ENCODE measurements at regions not wholly inside any gene's neighbourhood (a gene's known extent, or its start where the extent isn't known, plus 50 kb on each side); places are given as distances from the start of the nearest gene placed in this dataset.

DNA sequence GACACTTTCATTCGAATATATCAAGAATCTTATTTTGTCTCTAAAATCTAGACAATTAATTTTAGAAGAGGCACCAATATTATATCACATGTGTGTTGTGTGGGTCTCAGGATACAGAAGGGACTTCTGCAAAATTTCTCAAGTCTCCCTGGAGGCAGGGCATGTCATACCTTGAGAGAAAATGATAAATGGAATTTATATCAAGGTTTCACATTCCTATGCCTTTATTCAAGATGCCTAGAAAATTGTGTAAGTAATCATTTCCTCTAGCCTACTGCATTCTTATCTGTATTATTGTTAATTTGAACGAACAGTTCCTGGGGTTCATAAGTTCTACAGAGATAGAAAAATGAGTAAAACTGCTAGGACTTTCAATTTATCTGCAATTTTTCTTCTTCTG is 1247.9 kb downstream of the GRIK2 start:
- TF ChIP-seq EZH2 (IDR thresholded peaks at IDR 0.05; ENCODE audit: borderline replicate concordance, low read depth, low read length, severe bottlenecking) (no peak), GATA2 (IDR thresholded peaks at IDR 0.05; ENCODE audit: insufficient read depth, insufficient read length, low read depth, low read length) (no peak), POLR2A (IDR thresholded peaks at IDR 0.05; ENCODE audit: low read depth, low read length) (no peak)
- Histone ChIP-seq H4K20me1 (replicated peaks; ENCODE audit: control insufficient read depth, extremely low read depth, insufficient read depth, low read length) (no peaks in the 10 kb centered on the region), H3K4me2 (ENCODE audit: insufficient read depth, low read length) (no peak overlapping the region), H3K36me3 (ENCODE audit: control insufficient read depth in 2 of 2, extremely low read depth in 1 of 2, insufficient read depth in 2 of 2, low read length in 2 of 2) (no peaks in the 10 kb centered on the region), H3K9me1 (replicated peaks; ENCODE audit: control insufficient read depth, extremely low read depth, insufficient read depth, low read length) (no peaks in the 10 kb centered on the region), H3K27ac (ENCODE audit: insufficient read depth, low read depth, low read length) (no peak overlapping the region), H3K9me3 (replicated peaks; ENCODE audit: control insufficient read depth, insufficient read depth, low read length) (no peaks in the 10 kb centered on the region), H3K4me1 (ENCODE audit: control insufficient read depth, extremely low read depth, insufficient read depth, low read length) (no peaks in the 10 kb centered on the region), H3K4me3 (replicated peaks in 1 of 3; ENCODE audit: insufficient read depth in 1 of 3, low read depth in 1 of 3, low read length in 3 of 3) (no peak overlapping the region), H3K9ac (replicated peaks; ENCODE audit: extremely low read depth, insufficient read depth, low read length) (no peak overlapping the region), H3K27me3 (ENCODE audit: control insufficient read depth in 2 of 2, insufficient read depth in 2 of 2, low read length in 2 of 2) (no peaks in the 10 kb centered on the region), H3K79me2 (ENCODE audit: control insufficient read depth, insufficient read depth, low read length) (no peaks in the 10 kb centered on the region), H2AFZ (ENCODE audit: low read depth, low read length) (no peak overlapping the region)
- BruUV-seq (replicated peaks): no TSS peak
- DNase-seq (ENCODE audit: low read depth, low spot score): no peak
- ChIA-PET POLR2A (no interaction called here), CTCF (no interaction called here)
- dilution Hi-C loops (cut with MboI; ENCODE audit: extremely low pct_ligation_motif_present, low sequenced_read_pairs) (no loop called here), intact Hi-C loops (cut with micrococcal nuclease) (no loop called here)
- FAIRE-seq: no peak

DNA sequence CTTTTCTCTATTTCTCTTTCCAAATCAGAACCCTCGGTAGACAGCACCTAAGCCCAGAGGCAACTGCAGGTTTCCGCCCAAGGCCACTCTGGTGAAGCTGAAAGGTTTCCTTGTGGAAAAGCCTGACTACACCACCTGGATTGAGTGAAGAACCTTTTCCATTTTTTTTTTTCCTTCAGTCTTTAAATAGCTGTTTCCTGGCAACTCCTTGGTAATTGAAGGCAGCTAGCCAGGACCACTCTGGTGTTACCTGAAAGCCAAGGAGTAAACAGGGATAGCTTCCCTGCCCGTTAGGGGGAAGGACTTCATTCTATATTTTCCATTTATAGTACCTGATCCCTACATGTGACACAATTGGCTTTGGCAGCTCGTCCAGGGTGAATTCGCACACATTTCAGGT is 1238.4 kb downstream of the GRIK2 start:
- FAIRE-seq (no peak), DNase-seq (ENCODE audit: low read depth, low spot score) (no peak)
- no peaks in the 10 kb centered on the region for H3K36me3 ChIP-seq (ENCODE audit: control insufficient read depth in 2 of 2, extremely low read depth in 1 of 2, insufficient read depth in 2 of 2, low read length in 2 of 2)
- dilution Hi-C loops (cut with MboI; ENCODE audit: extremely low pct_ligation_motif_present, low sequenced_read_pairs): no loop called here
- H3K27me3 ChIP-seq (ENCODE audit: control insufficient read depth in 2 of 2, insufficient read depth in 2 of 2, low read length in 2 of 2): no peaks in the 10 kb centered on the region
- H3K4me1 ChIP-seq (ENCODE audit: control insufficient read depth, extremely low read depth, insufficient read depth, low read length): no peaks in the 10 kb centered on the region
- H3K4me2 ChIP-seq (ENCODE audit: insufficient read depth, low read length): no peak overlapping the region
- no peak overlapping the region for H3K4me3 ChIP-seq (replicated peaks in 1 of 3; ENCODE audit: insufficient read depth in 1 of 3, low read depth in 1 of 3, low read length in 3 of 3)
- CTCF ChIA-PET: no interaction called here
- no TSS peak for BruUV-seq (replicated peaks)
- POLR2A ChIA-PET: no interaction called here
- TF ChIP-seq, protein P1, sequence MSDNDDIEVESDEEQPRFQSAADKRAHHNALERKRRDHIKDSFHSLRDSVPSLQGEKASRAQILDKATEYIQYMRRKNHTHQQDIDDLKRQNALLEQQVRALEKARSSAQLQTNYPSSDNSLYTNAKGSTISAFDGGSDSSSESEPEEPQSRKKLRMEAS (IDR thresholded peaks at IDR 0.05; ENCODE audit: insufficient read depth, insufficient read length): no peak
- no peak for TF ChIP-seq JUN (IDR thresholded peaks at IDR 0.05; ENCODE audit: borderline replicate concordance, insufficient read depth, insufficient read length, low read depth)
- TF ChIP-seq, protein P2, sequence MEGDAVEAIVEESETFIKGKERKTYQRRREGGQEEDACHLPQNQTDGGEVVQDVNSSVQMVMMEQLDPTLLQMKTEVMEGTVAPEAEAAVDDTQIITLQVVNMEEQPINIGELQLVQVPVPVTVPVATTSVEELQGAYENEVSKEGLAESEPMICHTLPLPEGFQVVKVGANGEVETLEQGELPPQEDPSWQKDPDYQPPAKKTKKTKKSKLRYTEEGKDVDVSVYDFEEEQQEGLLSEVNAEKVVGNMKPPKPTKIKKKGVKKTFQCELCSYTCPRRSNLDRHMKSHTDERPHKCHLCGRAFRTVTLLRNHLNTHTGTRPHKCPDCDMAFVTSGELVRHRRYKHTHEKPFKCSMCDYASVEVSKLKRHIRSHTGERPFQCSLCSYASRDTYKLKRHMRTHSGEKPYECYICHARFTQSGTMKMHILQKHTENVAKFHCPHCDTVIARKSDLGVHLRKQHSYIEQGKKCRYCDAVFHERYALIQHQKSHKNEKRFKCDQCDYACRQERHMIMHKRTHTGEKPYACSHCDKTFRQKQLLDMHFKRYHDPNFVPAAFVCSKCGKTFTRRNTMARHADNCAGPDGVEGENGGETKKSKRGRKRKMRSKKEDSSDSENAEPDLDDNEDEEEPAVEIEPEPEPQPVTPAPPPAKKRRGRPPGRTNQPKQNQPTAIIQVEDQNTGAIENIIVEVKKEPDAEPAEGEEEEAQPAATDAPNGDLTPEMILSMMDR (IDR thresholded peaks at IDR 0.05; ENCODE audit: extremely low read depth in 1 of 2, insufficient read depth in 1 of 2, low read depth in 1 of 2, low read length in 2 of 2): no peak
- H3K9ac ChIP-seq (replicated peaks; ENCODE audit: extremely low read depth, insufficient read depth, low read length): no peak overlapping the region
- H3K9me1 ChIP-seq (replicated peaks; ENCODE audit: control insufficient read depth, extremely low read depth, insufficient read depth, low read length): no peaks in the 10 kb centered on the region
- no peak overlapping the region for H2AFZ ChIP-seq (ENCODE audit: low read depth, low read length)
- H3K9me3 ChIP-seq (replicated peaks; ENCODE audit: control insufficient read depth, insufficient read depth, low read length): peaks cover 2% of the 10 kb centered on the region
- no peak overlapping the region for H3K27ac ChIP-seq (ENCODE audit: insufficient read depth, low read depth, low read length)
- H3K79me2 ChIP-seq (ENCODE audit: control insufficient read depth, insufficient read depth, low read length): no peaks in the 10 kb centered on the region
- no peaks in the 10 kb centered on the region for H4K20me1 ChIP-seq (replicated peaks; ENCODE audit: control insufficient read depth, extremely low read depth, insufficient read depth, low read length)
- intact Hi-C loops (cut with micrococcal nuclease): no loop called here

Measured in endothelial cell of umbilical vein (primary cell).